Activated gamma-delta T cell (primary cell): ENCODE measurements at regions not wholly inside any gene's neighbourhood (a gene's known extent, or its start where the extent isn't known, plus 50 kb on each side); places are given as distances from the start of the nearest gene placed in this dataset.

Experiments used
- DNase-seq: peaks from one replicate; lab custom pipeline; 2025; lab: John Stamatoyannopoulos, UW

- DNase-seq: no peak
Measured at GRCh38 chr17:52233176-52233575, 74.7 kb upstream of the CA10 start.

GRCh38 chr17:52228823-52229222 lies 70.3 kb upstream of the CA10 start:
- DNase-seq: no peak

GRCh38 chr17:52227926-52228325 lies 69.4 kb upstream of the CA10 start:
- no peak for DNase-seq

GRCh38 chr17:52213451-52213850 lies 54.9 kb upstream of the CA10 start:
- no peak for DNase-seq

- DNase-seq: no peak
Measured at GRCh38 chr17:52212851-52213250, 54.3 kb upstream of the CA10 start.

- no peak for DNase-seq
Measured at GRCh38 chr17:52209507-52209906, 51.0 kb upstream of the CA10 start.
